ENCODE measurements at regions not wholly inside any gene's neighbourhood (a gene's known extent, or its start where the extent isn't known, plus 50 kb on each side); places are given as distances from the start of the nearest gene placed in this dataset.
"Not testable (repeated sequence)": the region's sequence is repeated elsewhere in the genome, so short reads cannot be mapped to it uniquely, and the experiment has no call there.

DNA sequence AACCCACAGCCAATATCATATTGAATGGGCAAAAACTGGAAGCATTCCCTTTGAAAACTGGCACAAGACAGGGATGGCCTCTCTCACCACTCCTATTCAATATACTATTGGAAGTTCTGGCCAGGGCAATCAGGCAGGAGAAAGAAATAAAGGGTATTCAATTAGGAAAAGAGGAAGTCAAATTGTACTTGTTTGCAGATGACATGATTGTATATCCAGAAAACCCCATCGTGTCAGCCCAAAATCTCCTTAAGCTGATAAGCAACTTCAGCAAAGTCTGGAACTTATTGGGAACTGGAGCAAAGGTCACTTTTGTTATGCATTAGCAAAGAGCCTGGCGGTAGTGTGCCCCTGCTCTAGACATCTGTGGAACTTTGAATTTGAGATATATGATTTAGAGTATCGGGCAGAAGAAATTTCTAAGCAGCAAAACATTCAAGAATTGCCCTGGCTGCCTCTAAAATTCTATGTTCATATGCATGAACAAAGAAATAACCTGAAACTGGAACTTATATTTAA, 53.4 kb upstream of the PSMA1 start:
- not testable (repeated sequence) for DNase-seq

DNA sequence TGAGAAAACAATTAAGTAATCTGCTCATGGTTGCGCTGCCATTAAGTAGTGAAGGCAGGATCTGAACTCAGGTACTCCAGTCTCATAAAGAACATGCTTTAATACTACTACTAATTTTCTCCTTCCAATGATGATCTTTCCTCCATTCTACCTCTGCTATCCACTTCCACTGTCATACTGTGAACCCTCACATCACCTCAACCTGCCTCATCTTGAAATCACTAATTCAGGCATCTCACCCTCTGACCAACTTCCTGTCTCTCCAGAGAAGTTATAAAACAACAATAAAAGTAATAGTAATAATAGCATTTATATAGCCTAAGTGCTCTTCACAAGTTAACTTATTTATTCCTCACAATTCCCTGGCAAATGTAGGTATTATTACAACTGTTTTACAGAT, 57.1 kb upstream of the PSMA1 start:
- no peak for DNase-seq

DNA sequence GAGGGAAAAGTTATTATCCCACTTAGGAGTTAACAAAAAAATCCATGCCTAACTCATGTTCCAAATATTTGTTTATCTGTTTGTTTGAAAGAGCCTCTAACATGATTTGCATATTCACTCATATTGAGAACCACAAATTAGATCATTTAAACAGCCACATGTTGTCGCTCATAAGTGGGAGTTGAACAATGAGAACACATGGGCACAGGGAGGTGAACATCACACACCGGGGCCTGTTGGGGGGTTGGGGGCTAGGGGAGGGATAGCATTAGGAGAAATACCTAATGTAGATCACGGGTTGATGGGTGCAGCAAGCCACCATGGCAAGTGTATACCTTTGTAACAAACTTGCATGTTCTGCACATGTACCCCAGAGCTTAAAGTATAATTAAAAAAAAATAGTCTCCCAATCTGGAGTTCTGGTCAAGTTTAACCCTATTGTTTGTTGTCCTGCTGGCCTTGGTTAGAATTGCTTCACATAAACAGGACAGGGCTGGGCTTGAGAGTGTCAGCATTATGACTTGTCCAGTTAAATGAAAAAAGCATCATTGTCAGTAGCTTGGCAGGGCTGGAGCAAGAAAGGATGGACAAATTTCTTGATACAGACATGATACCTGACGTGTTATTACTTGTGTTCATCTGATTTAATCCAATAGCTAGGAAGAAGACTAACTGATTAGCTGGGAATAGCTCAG, 57.8 kb upstream of the PSMA1 start:
- DNase-seq, result peak; percentile 5

DNA sequence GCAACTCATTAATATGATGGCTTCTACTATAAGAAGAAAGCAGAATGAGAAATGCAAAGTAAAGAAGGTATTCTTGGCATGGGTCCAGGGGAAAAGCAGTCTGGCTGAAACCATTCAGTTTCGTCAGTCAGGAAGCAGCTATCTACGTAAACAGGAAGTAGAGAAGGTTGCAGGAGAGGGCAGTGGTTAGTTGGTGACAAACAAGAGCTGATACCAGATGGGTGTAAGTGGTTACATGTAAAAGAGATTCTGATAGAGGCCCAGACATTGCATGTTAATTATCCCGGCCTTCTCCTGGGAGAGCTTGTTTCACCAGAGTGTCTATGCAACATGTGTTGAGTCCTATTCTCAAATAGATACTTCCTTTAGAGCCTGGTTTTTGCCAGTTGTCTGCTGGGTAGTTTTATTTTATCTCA, 58.4 kb upstream of the PSMA1 start:
- DNase-seq, result peak; percentile 68

DNA sequence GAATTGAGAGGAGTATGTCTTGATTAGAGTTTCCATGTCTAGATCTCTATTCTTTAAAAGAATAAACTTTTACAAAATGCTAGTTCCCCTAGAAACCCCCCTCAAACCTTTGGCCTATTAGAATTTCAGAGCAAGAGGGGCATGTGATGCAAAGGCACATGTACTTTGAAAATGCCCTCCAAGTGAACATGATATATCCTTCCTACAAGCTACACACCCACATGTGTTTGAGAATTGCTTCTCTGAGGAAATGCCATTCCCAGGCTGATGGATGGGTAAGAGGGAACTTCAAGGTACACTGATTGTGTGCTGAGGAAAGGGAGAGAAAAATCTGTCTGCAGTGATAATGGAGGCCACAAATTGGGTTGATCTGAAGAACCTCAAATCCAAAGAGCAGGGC, 59.5 kb upstream of the PSMA1 start:
- DNase-seq, result no peak

DNA sequence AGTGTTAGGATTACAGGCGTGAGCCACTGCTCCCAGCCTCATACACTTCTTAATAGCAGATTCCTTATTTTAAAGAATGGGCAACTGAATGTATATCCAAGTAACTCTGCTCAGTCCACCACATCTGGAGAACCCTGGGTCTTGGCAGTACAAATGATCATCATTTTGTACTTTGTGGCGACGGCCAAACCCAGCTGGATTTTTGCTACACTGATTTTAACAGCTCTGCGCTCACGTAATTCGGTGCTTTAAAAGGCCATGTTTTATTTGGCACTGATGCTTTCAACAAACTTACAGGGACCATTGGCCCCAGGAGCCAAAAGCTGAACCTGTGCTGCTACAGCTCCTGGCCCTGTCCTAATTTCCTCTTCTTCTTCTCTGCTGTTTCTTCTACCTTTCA, 60.8 kb upstream of the PDE3B start:
- no peak for DNase-seq

DNA sequence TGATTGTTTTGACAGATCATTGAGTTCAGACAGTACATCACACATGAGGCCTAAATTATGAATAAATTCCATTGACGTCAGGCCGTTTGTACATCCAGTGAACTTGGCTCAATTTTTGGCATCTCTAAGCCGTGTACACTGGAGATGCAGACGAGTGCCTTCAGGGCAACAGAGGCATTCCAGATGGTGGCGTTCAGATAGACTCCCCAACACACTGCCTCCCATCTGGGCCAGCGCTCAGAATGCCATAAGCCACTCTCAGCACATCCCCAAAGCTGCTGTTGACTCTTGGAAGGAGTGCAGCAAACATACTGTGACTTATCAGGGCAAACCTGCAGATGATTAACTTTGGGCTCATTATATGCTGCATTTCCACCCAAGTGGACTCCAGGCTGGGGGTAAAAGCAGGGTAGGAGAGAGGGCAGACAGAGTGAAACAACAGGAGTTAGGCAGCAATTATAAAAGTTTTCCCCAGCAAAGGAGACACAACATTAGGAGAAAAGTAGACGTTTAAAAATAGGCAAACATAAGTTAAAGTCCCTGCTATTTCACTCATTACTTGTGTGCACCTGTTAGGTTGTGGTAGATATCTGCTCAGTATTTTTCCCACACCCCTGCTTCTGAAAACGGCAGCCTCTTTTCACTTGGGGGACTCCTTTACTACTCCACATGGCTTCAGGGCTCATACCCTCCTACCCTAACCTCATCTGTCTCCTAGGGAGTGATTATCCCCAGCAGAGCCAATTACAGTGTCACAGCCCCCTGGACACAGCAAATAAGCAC, 60.2 kb upstream of the PDE3B start:
- no peak for DNase-seq

DNA sequence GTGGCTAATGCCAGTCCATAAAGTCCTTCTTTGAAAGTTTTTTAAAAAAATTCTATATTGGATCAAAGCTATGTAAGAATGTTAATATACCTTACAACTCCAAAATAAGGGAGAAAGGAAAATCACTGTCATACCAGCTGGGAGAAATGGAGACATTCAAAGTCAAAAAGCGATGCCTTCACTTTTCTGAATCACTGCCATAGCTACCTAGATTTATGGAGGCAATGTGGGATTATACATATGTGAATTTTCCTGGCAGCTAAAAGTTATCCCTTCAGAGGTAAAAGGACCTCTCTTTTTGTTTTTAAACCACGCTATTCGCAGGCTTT, 59.6 kb upstream of the PDE3B start:
- DNase-seq, result no peak

DNA sequence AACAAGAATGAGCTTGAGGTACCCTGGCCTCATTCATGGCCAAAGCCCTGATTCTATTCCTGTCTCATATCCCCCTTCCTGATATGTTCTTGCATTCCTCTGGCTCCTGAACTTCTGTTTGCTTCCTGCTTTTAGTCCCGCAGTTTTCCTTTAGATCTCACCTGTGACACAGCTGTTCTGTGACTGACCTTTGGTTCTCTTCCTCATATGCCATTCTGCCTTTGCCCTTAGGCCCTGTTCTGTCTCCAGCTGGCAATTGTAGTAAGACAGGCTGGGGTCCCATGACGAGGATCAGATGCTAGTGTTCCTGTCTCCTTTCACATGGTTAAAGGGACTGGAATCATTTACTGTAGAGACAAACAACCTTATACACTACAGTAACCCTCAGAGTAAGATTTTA, 59.0 kb upstream of the PDE3B start:
- no peak for DNase-seq

DNA sequence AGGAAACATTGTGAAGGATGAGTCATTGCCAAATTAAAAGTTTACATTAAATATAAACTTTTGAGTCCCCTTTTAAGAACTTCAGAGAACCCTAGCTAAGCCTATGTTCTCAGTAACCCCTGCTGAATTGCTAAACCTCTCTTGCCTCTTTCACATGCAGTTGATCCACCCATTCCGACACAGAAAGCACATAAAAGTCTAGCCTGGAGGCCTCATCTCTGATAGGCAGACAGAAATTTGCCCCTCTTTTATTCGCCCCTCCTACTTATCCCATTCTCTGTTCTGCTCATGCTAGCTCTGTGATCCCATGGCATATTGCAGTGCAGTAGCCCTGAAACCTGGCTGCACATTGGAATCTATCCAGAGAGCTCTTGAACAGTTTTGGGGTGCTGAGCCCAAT, 58.2 kb upstream of the PDE3B start:
- DNase-seq, result no peak

DNA sequence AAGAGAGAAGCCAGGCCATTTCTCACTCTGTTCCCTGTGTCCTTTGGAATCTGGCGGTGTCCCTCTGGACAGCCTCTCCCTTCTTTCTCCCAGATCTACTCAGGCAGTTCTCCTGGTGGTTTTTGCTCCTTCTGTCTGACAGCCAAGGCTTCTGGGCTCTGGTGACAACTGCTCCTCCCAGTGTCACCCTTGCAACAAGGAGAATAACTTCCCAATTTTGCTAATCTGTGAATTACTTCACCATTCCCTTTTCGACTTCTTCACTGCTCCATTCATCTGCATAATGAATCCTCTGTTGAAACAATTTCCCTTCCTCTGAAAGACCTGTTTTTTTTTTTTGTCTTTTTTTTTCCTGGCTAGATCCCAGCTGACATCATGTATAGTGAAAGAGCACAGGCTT, 56.3 kb upstream of the PDE3B start:
- DNase-seq, result no peak

DNA sequence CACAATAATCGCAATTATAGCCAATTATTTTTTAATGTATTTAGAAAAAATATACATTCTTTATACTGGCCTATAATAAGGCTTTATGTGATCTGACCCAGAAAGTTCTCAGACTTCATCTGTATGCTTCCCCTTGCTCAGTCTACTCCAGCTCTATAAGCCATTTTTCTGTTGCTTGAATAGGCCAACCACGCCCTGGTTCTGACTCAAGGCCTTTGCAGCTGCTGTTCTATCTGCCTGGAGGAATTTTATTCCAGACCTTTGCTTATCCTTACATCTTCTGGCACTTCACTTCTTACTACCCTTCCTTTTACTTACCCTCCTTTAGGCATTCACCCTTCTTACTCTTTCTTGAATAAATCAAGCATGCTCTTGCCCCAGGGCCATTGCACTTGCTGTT, 54.9 kb upstream of the PDE3B start:
- DNase-seq, result no peak

DNA sequence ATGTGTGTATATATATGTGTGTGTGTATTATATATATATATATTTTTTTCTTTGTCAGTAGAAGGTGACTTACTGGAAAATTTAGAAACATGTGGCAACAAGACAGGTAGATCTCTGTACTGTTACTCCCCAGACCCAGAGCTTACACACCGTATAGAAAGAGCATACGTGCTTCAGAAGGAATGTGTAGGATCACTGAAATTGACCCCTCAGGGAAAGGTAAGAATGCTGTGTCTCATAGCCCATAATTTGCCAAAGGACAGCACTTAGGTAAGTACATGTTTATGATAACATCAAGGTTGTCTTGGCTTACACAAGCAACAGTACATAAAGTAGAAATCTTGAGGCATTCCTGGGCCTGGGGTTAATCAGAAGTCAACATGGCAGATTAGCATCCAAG, 54.2 kb upstream of the PDE3B start:
- DNase-seq, result no peak

DNA sequence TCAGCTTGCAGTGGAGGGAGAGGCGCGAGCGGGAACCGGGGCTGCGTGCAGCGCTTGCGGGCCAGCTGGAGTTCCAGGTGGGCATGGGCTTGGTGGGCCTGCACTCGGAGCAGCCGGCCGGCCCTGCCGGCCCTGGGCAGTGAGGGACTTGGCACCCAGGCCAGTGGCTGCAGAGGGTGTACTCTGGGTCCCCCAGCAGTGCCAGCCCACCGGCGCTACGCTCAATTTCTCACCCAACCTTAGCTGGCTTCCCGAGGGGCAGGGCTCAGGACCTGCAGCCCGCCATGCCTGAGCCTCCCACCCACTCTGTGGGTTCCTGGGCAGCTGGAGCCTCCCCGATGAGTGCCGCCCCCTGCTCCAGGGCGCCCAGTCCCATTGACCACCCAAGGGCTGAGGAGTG, 52.6 kb upstream of the PDE3B start:
- DNase-seq, result not testable (repeated sequence)

DNA sequence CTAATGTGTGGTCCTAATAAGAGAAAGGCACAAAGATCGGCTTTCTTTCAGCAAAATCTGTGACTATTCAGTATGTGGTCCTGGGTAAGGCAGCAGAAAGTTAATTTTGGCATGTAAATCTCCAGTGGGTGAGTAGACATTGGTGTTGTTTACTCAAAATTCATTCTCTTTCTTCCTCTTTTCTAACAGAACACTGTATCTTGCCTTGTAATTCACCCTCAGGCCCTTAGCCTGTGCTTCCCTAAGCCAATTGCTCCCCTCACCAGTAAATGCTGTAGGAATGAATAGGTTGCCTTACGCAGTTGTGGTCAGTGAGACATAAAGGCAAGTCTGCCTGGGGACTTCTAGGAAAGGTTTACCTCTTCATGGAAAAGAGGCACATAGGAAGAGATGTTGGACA, 49.9 kb upstream of the PDE3B start:
- DNase-seq, result no peak

Measured in effector CD4-positive, alpha-beta T cell (primary cell).